ENCODE measurements at regions not wholly inside any gene's neighbourhood (a gene's known extent, or its start where the extent isn't known, plus 50 kb on each side); places are given as distances from the start of the nearest gene placed in this dataset.

- TF ChIP-seq CTCF (IDR thresholded peaks at IDR 0.05) (no peak), POLR2A (IDR thresholded peaks at IDR 0.05) (no peak)
Measured at GRCh38 chr2:16760426-16760825, 94.8 kb upstream of the CYRIA start.

All from testis (tissue), 2 donors.